Lower leg skin (tissue), 3 donors: ENCODE measurements at regions not wholly inside any gene's neighbourhood (a gene's known extent, or its start where the extent isn't known, plus 50 kb on each side); places are given as distances from the start of the nearest gene placed in this dataset.

Experiments used
- POLR2A ChIP-seq, 2 donors: fragments of 450-650 bp; IDR thresholded peaks; one replicate each; pipeline ENCODE4 v1.6.1; 2016 to 2017; ENCODE audit warnings: antibody characterized with exemption in 2 of 2, mild to moderate bottlenecking in 1 of 2, moderate library complexity in 1 of 2
- TF ChIP-seq, protein P1 (sequence below), 3 donors: fragments of 450-650 bp; IDR thresholded peaks; one replicate each; pipeline ENCODE4 v1.5.1; 2016; ENCODE audit warnings: antibody characterized with exemption in 3 of 3, mild to moderate bottlenecking in 3 of 3, moderate library complexity in 2 of 3

GRCh38 chr2:120904379-120904778 lies 168.7 kb downstream of the GLI2 start:
- TF ChIP-seq, protein P1, sequence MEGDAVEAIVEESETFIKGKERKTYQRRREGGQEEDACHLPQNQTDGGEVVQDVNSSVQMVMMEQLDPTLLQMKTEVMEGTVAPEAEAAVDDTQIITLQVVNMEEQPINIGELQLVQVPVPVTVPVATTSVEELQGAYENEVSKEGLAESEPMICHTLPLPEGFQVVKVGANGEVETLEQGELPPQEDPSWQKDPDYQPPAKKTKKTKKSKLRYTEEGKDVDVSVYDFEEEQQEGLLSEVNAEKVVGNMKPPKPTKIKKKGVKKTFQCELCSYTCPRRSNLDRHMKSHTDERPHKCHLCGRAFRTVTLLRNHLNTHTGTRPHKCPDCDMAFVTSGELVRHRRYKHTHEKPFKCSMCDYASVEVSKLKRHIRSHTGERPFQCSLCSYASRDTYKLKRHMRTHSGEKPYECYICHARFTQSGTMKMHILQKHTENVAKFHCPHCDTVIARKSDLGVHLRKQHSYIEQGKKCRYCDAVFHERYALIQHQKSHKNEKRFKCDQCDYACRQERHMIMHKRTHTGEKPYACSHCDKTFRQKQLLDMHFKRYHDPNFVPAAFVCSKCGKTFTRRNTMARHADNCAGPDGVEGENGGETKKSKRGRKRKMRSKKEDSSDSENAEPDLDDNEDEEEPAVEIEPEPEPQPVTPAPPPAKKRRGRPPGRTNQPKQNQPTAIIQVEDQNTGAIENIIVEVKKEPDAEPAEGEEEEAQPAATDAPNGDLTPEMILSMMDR (IDR thresholded peaks at IDR 0.05), result no peak
- TF ChIP-seq POLR2A (IDR thresholded peaks at IDR 0.05), result no peak
